T-helper 1 cell treated with Interleukin-12 subunit alpha and Interleukin-12 subunit beta and Interleukin-4 antibody, amounts not matched to agents 30 ng/mL and 1 ng/mL, for 36 hours (primary cell): ENCODE measurements at regions not wholly inside any gene's neighbourhood (a gene's known extent, or its start where the extent isn't known, plus 50 kb on each side); places are given as distances from the start of the nearest gene placed in this dataset.
"Not testable (repeated sequence)": the region's sequence is repeated elsewhere in the genome, so short reads cannot be mapped to it uniquely, and the experiment has no call there.

Experiments
- intact Hi-C: fragments of 100-400 bp; cut with micrococcal nuclease; formaldehyde crosslinking; loops from one replicate; pipeline ENCODE4 v1.15.1; 2024

GRCh38 chr13:81606074-81606473 is 1265.1 kb upstream of the SPRY2 start:
- intact Hi-C loops = no loop called here

- intact Hi-C loops = no loop called here
Observed at GRCh38 chr13:81602241-81602640, 1261.3 kb upstream of the SPRY2 start.

- intact Hi-C loops = no loop called here
Observed at GRCh38 chr13:81597101-81597500, 1256.2 kb upstream of the SPRY2 start.

- intact Hi-C loops = no loop called here
Observed at GRCh38 chr13:81596224-81596753, 1255.4 kb upstream of the SPRY2 start.

GRCh38 chr13:81591528-81592220 is 1250.7 kb upstream of the SPRY2 start:
- intact Hi-C loops = no loop called here

GRCh38 chr13:81582381-81582780 is 1241.5 kb upstream of the SPRY2 start:
- intact Hi-C loops = no loop called here

- intact Hi-C loops = no loop called here
Observed at GRCh38 chr13:81577601-81578195, 1236.8 kb upstream of the SPRY2 start.

GRCh38 chr13:81568824-81569223 is 1227.9 kb upstream of the SPRY2 start:
- intact Hi-C loops = no loop called here

GRCh38 chr13:81565849-81566248 is 1224.9 kb upstream of the SPRY2 start:
- intact Hi-C loops = no loop called here

- intact Hi-C loops = no loop called here
Observed at GRCh38 chr13:81563091-81563490, 1222.2 kb upstream of the SPRY2 start.

- intact Hi-C loops = no loop called here
Observed at GRCh38 chr13:81562598-81562997, 1221.7 kb upstream of the SPRY2 start.

- intact Hi-C loops = no loop called here
Observed at GRCh38 chr13:81551036-81551435, 1210.1 kb upstream of the SPRY2 start.

GRCh38 chr13:81546294-81546693 is 1205.4 kb upstream of the SPRY2 start:
- intact Hi-C loops = not testable (repeated sequence)

- intact Hi-C loops = no loop called here
Observed at GRCh38 chr13:81540777-81541176, 1199.9 kb upstream of the SPRY2 start.

GRCh38 chr13:81539643-81540150 is 1198.8 kb upstream of the SPRY2 start:
- intact Hi-C loops = no loop called here

GRCh38 chr13:81498969-81499368 is 1158.0 kb upstream of the SPRY2 start:
- intact Hi-C loops = no loop called here

- intact Hi-C loops = no loop called here
Observed at GRCh38 chr13:81493144-81493543, 1152.2 kb upstream of the SPRY2 start.

- intact Hi-C loops = no loop called here
Observed at GRCh38 chr13:81492449-81492848, 1151.5 kb upstream of the SPRY2 start.

- intact Hi-C loops = no loop called here
Observed at GRCh38 chr13:81488021-81488420, 1147.1 kb upstream of the SPRY2 start.

GRCh38 chr13:81487151-81487550 is 1146.2 kb upstream of the SPRY2 start:
- intact Hi-C loops = no loop called here

GRCh38 chr13:81480634-81481033 is 1139.7 kb upstream of the SPRY2 start:
- intact Hi-C loops = no loop called here

- intact Hi-C loops = no loop called here
Observed at GRCh38 chr13:81473366-81473899, 1132.5 kb upstream of the SPRY2 start.

- intact Hi-C loops = no loop called here
Observed at GRCh38 chr13:81458170-81458569, 1117.2 kb upstream of the SPRY2 start.
